ENCODE measurements at regions not wholly inside any gene's neighbourhood (a gene's known extent, or its start where the extent isn't known, plus 50 kb on each side); places are given as distances from the start of the nearest gene placed in this dataset.
"Not testable (repeated sequence)": the region's sequence is repeated elsewhere in the genome, so short reads cannot be mapped to it uniquely, and the experiment has no call there.

GRCh38 chr2:150060341-150060740 lies 427.1 kb downstream of the RND3 start:
- CTCF ChIA-PET = interaction anchor here (0.5 kb wide), 1 partner anchor 263 kb away, joined by 8 read pairs; no protein-coding TSS in a partner anchor
- no peak for TF ChIP-seq CTCF (IDR thresholded peaks at IDR 0.05; ENCODE audit: unreplicated experiment)
- Mint-ChIP-seq H3K4me3 (ENCODE audit: low read depth, unreplicated experiment) (no peak overlapping the region), H3K4me1 (ENCODE audit: low read depth, unreplicated experiment) (no peaks in the 10 kb centered on the region), H3K27me3 (ENCODE audit: unreplicated experiment) (no peaks in the 10 kb centered on the region), H3K27ac (ENCODE audit: unreplicated experiment) (no peak overlapping the region), H3K36me3 (ENCODE audit: insufficient read depth, unreplicated experiment) (no peaks in the 10 kb centered on the region), H3K9me3 (ENCODE audit: low read depth, unreplicated experiment) (peaks cover 1% of the 10 kb centered on the region)
- no peak for DNase-seq
- intact Hi-C loops (cut with micrococcal nuclease; ENCODE audit: unreplicated experiment) = no loop called here
- BruUV-seq (replicated peaks) = no TSS peak

GRCh38 chr2:150059676-150060075 lies 427.8 kb downstream of the RND3 start:
- H3K36me3 Mint-ChIP-seq (ENCODE audit: insufficient read depth, unreplicated experiment); CTCF ChIA-PET; H3K4me1 Mint-ChIP-seq (ENCODE audit: low read depth, unreplicated experiment); H3K9me3 Mint-ChIP-seq (ENCODE audit: low read depth, unreplicated experiment); intact Hi-C loops (cut with micrococcal nuclease; ENCODE audit: unreplicated experiment); BruUV-seq (replicated peaks); H3K4me3 Mint-ChIP-seq (ENCODE audit: low read depth, unreplicated experiment); H3K27me3 Mint-ChIP-seq (ENCODE audit: unreplicated experiment); DNase-seq; H3K27ac Mint-ChIP-seq (ENCODE audit: unreplicated experiment): not testable (repeated sequence)

GRCh38 chr2:150052457-150052856 lies 435.0 kb downstream of the RND3 start:
- H3K9me3 Mint-ChIP-seq (ENCODE audit: low read depth, unreplicated experiment) = peaks cover 2% of the 10 kb centered on the region
- CTCF ChIA-PET = no interaction called here
- BruUV-seq (replicated peaks) = no TSS peak

GRCh38 chr2:150051004-150051403 lies 436.5 kb downstream of the RND3 start:
- Mint-ChIP-seq H3K4me3 (ENCODE audit: low read depth, unreplicated experiment) (no peak overlapping the region), H3K27ac (ENCODE audit: unreplicated experiment) (no peak overlapping the region), H3K36me3 (ENCODE audit: insufficient read depth, unreplicated experiment) (no peaks in the 10 kb centered on the region), H3K9me3 (ENCODE audit: low read depth, unreplicated experiment) (peaks cover 2% of the 10 kb centered on the region), H3K4me1 (ENCODE audit: low read depth, unreplicated experiment) (peaks cover 5% of the 10 kb centered on the region), H3K27me3 (ENCODE audit: unreplicated experiment) (no peaks in the 10 kb centered on the region)
- BruUV-seq (replicated peaks) = no TSS peak
- intact Hi-C loops (cut with micrococcal nuclease; ENCODE audit: unreplicated experiment) = no loop called here
- no peak for TF ChIP-seq CTCF (IDR thresholded peaks at IDR 0.05; ENCODE audit: unreplicated experiment)
- DNase-seq = no peak
- CTCF ChIA-PET = no interaction called here

More at GRCh38 chr2:150052457-150052856, 435.0 kb downstream of the RND3 start:
- intact Hi-C loops (cut with micrococcal nuclease; ENCODE audit: unreplicated experiment) = no loop called here
- Mint-ChIP-seq H3K36me3 (ENCODE audit: insufficient read depth, unreplicated experiment) (no peaks in the 10 kb centered on the region), H3K27me3 (ENCODE audit: unreplicated experiment) (no peaks in the 10 kb centered on the region), H3K4me3 (ENCODE audit: low read depth, unreplicated experiment) (no peak overlapping the region), H3K27ac (ENCODE audit: unreplicated experiment) (no peak overlapping the region), H3K4me1 (ENCODE audit: low read depth, unreplicated experiment) (peaks cover 5% of the 10 kb centered on the region)
- TF ChIP-seq CTCF (IDR thresholded peaks at IDR 0.05; ENCODE audit: unreplicated experiment) = no peak
- DNase-seq = no peak

GRCh38 chr2:150050036-150050435 lies 437.4 kb downstream of the RND3 start:
- Mint-ChIP-seq H3K4me3 (ENCODE audit: low read depth, unreplicated experiment) (no peak overlapping the region), H3K9me3 (ENCODE audit: low read depth, unreplicated experiment) (no peaks in the 10 kb centered on the region), H3K27ac (ENCODE audit: unreplicated experiment) (no peak overlapping the region), H3K27me3 (ENCODE audit: unreplicated experiment) (no peaks in the 10 kb centered on the region), H3K4me1 (ENCODE audit: low read depth, unreplicated experiment) (peaks cover 5% of the 10 kb centered on the region), H3K36me3 (ENCODE audit: insufficient read depth, unreplicated experiment) (no peaks in the 10 kb centered on the region)
- no peak for TF ChIP-seq CTCF (IDR thresholded peaks at IDR 0.05; ENCODE audit: unreplicated experiment)
- intact Hi-C loops (cut with micrococcal nuclease; ENCODE audit: unreplicated experiment) = no loop called here
- no TSS peak for BruUV-seq (replicated peaks)
- DNase-seq = no peak
- CTCF ChIA-PET = no interaction called here

All from Calu3 (cell line).